Astrocyte (in vitro differentiated cells and primary cell): ENCODE measurements at regions not wholly inside any gene's neighbourhood (a gene's known extent, or its start where the extent isn't known, plus 50 kb on each side); places are given as distances from the start of the nearest gene placed in this dataset.

Experiments used
- DNase-seq: peaks from one replicate; pipeline ENCODE4 v3.0.0-alpha.2; 2010; ENCODE audit warnings: low read depth
- FAIRE-seq: peaks from 2 replicates; lab custom pipeline; 2011; peaks lifted over from hg19 to GRCh38; lab: Jason Lieb, UNC
- H2AFZ ChIP-seq: 2 replicates; pipeline ENCODE4 v1.6.0; 2012; ENCODE audit warnings: low read depth, low read length, inconsistent platforms
- H3K27ac ChIP-seq: 2 replicates; pipeline ENCODE4 v1.5.1; 2011; ENCODE audit warnings: low read depth, low read length, inconsistent platforms
- H3K27me3 ChIP-seq: 2 replicates; pipeline ENCODE4 v1.6.0; 2011; ENCODE audit warnings: low read length, inconsistent platforms; ENCODE audit not compliant: insufficient read depth
- H3K36me3 ChIP-seq: 2 replicates; pipeline ENCODE4 v1.5.1; 2011; ENCODE audit warnings: low read length, inconsistent platforms; ENCODE audit not compliant: insufficient read depth
- H3K4me1 ChIP-seq: 2 replicates; pipeline ENCODE4 v1.5.1; 2011; ENCODE audit warnings: low read length, inconsistent platforms; ENCODE audit not compliant: insufficient read depth
- H3K4me2 ChIP-seq: 2 replicates; pipeline ENCODE4 v1.6.0; 2012; ENCODE audit warnings: low read length, inconsistent platforms
- H3K4me3 ChIP-seq: 2 replicates; pipeline ENCODE4 v1.5.1; 2011; ENCODE audit warnings: low read depth, mild to moderate bottlenecking, low read length, inconsistent platforms; ENCODE audit not compliant: insufficient read depth
- H3K79me2 ChIP-seq: 2 replicates; pipeline ENCODE4 v1.6.0; 2012; ENCODE audit warnings: mild to moderate bottlenecking, low read length, inconsistent platforms; ENCODE audit not compliant: insufficient read depth
- H3K9ac ChIP-seq: 2 replicates; pipeline ENCODE4 v1.6.0; 2012; ENCODE audit warnings: mild to moderate bottlenecking, low read length, inconsistent platforms
- H3K9me3 ChIP-seq: 2 replicates; pipeline ENCODE4 v1.5.1; 2012; ENCODE audit warnings: low read depth, mild to moderate bottlenecking, low read length, inconsistent platforms; ENCODE audit not compliant: insufficient read depth
- H4K20me1 ChIP-seq: 2 replicates; pipeline ENCODE4 v1.6.0; 2012; ENCODE audit warnings: low read length, inconsistent platforms; ENCODE audit not compliant: insufficient read depth
- H3K27ac Mint-ChIP-seq: one replicate; pipeline ENCODE4 v1.8.0; 2021; ENCODE audit warnings: mild to moderate bottlenecking, mixed read lengths; ENCODE audit not compliant: unreplicated experiment
- H3K27me3 Mint-ChIP-seq: one replicate; pipeline ENCODE4 v1.8.0; 2021; ENCODE audit warnings: low read depth, mixed read lengths; ENCODE audit not compliant: unreplicated experiment
- H3K36me3 Mint-ChIP-seq: one replicate; pipeline ENCODE4 v1.8.0; 2021; ENCODE audit warnings: low read depth, mixed read lengths; ENCODE audit not compliant: unreplicated experiment
- H3K4me1 Mint-ChIP-seq: one replicate; pipeline ENCODE4 v1.8.0; 2021; ENCODE audit warnings: low read depth, mixed read lengths; ENCODE audit not compliant: unreplicated experiment
- H3K4me3 Mint-ChIP-seq: one replicate; pipeline ENCODE4 v1.8.0; 2021; ENCODE audit warnings: mild to moderate bottlenecking, moderate library complexity, mixed read lengths; ENCODE audit not compliant: unreplicated experiment
- H3K9me3 Mint-ChIP-seq: one replicate; pipeline ENCODE4 v1.8.0; 2021; ENCODE audit warnings: mild to moderate bottlenecking, mixed read lengths; ENCODE audit not compliant: unreplicated experiment
- CTCF ChIP-seq: IDR thresholded peaks from 2 replicates; pipeline ENCODE4 v1.5.1; 2011; ENCODE audit warnings: low read depth, mild to moderate bottlenecking, inconsistent platforms, low read length, moderate library complexity; ENCODE audit not compliant: insufficient read depth
- EZH2 ChIP-seq: IDR thresholded peaks from 2 replicates; pipeline ENCODE4 v1.6.1; 2012; ENCODE audit warnings: mild to moderate bottlenecking, low read length, inconsistent platforms; ENCODE audit not compliant: insufficient read depth

- H3K36me3 Mint-ChIP-seq, result no peaks in the 10 kb centered on the region
- H3K27ac Mint-ChIP-seq, result no peak overlapping the region
- Histone ChIP-seq H3K27me3 (no peaks in the 10 kb centered on the region), H2AFZ (no peak overlapping the region), H3K4me3 (no peak overlapping the region), H3K27ac (no peak overlapping the region), H3K9me3 (no peaks in the 10 kb centered on the region), H3K36me3 (no peaks in the 10 kb centered on the region), H3K4me2 (no peak overlapping the region), H3K79me2 (no peaks in the 10 kb centered on the region), H3K4me1 (no peaks in the 10 kb centered on the region), H3K9ac (no peak overlapping the region), H4K20me1 (no peaks in the 10 kb centered on the region)
- H3K9me3 Mint-ChIP-seq, result peaks cover 1% of the 10 kb centered on the region
- no peak for FAIRE-seq
- H3K27me3 Mint-ChIP-seq, result no peaks in the 10 kb centered on the region
- no peak overlapping the region for H3K4me3 Mint-ChIP-seq
- H3K4me1 Mint-ChIP-seq, result no peaks in the 10 kb centered on the region
- no peak for DNase-seq
- no peak for TF ChIP-seq EZH2
- no peak for TF ChIP-seq CTCF
Observed at GRCh38 chr14:21921453-21921852, 247.8 kb upstream of the OR4E1 start.

GRCh38 chr14:21917699-21918436 is 244.2 kb upstream of the OR4E1 start:
- no peak overlapping the region for H3K9ac ChIP-seq
- H3K4me3 ChIP-seq, result no peak overlapping the region
- H3K4me2 ChIP-seq, result peak overlapping the region; percentile 49
- Mint-ChIP-seq H3K27me3 (no peaks in the 10 kb centered on the region), H3K4me1 (peaks cover 6% of the 10 kb centered on the region), H3K36me3 (no peaks in the 10 kb centered on the region), H3K4me3 (no peak overlapping the region), H3K9me3 (peaks cover 1% of the 10 kb centered on the region), H3K27ac (no peak overlapping the region)
- H3K4me1 ChIP-seq, result no peaks in the 10 kb centered on the region
- peak; percentile 8 for DNase-seq
- no peak for TF ChIP-seq EZH2
- peak; percentile 87 for TF ChIP-seq CTCF
- peak; percentile 45 for FAIRE-seq
- no peaks in the 10 kb centered on the region for H3K9me3 ChIP-seq
- no peak overlapping the region for H3K27ac ChIP-seq
- no peaks in the 10 kb centered on the region for H3K27me3 ChIP-seq
- no peaks in the 10 kb centered on the region for H4K20me1 ChIP-seq
- no peaks in the 10 kb centered on the region for H3K36me3 ChIP-seq
- H2AFZ ChIP-seq, result no peak overlapping the region
- no peaks in the 10 kb centered on the region for H3K79me2 ChIP-seq

GRCh38 chr14:21915826-21916225 is 242.2 kb upstream of the OR4E1 start:
- no peak overlapping the region for H3K4me3 Mint-ChIP-seq
- Histone ChIP-seq H3K27me3 (no peaks in the 10 kb centered on the region), H3K9me3 (no peaks in the 10 kb centered on the region), H3K4me3 (no peak overlapping the region), H3K4me2 (no peak overlapping the region), H3K27ac (no peak overlapping the region), H3K79me2 (no peaks in the 10 kb centered on the region), H3K9ac (no peak overlapping the region), H4K20me1 (no peaks in the 10 kb centered on the region), H3K36me3 (no peaks in the 10 kb centered on the region), H2AFZ (no peak overlapping the region), H3K4me1 (no peaks in the 10 kb centered on the region)
- no peak for DNase-seq
- no peak for TF ChIP-seq CTCF
- TF ChIP-seq EZH2, result no peak
- no peaks in the 10 kb centered on the region for H3K27me3 Mint-ChIP-seq
- H3K4me1 Mint-ChIP-seq, result peaks cover 6% of the 10 kb centered on the region
- FAIRE-seq, result no peak
- H3K27ac Mint-ChIP-seq, result no peak overlapping the region
- H3K9me3 Mint-ChIP-seq, result no peaks in the 10 kb centered on the region
- no peaks in the 10 kb centered on the region for H3K36me3 Mint-ChIP-seq
